HepG2 (cell line): ENCODE measurements at regions not wholly inside any gene's neighbourhood (a gene's known extent, or its start where the extent isn't known, plus 50 kb on each side); places are given as distances from the start of the nearest gene placed in this dataset.

Experiments used
- ATAC-seq: fragments of 200-7000 bp; cut with Tn5 transposase; 3 replicates; pipeline ENCODE4 v1.9.1; 2020; ENCODE audit warnings: mild to moderate bottlenecking, moderate library complexity
- BruUV-seq: library from RNA; stranded (reverse); fragments of 400-500 nt; replicated peaks from 2 replicates; lab custom pipeline; 2021; lab: Mats Ljungman, UMichigan
- CTCF ChIA-PET: fragments of 300-600 bp; formaldehyde crosslinking; extraction: SDS; loops from one replicate; lab custom pipeline; 2021; ENCODE audit warnings: low total read pairs, inconsistent platforms, low intra/inter-chr PET ratio; lab: Yijun Ruan, JAX
- POLR2A ChIA-PET: fragments of 350-600 bp; sonication (Branson Sonifier 250); formaldehyde crosslinking; loops from one replicate; lab custom pipeline; 2020; ENCODE audit warnings: antibody characterized with exemption, inconsistent platforms; lab: Yijun Ruan, JAX
- DNase-seq: peaks from one replicate; pipeline ENCODE4 v3.0.0-alpha.2; 2015; ENCODE audit warnings: low spot score
- FAIRE-seq: peaks from 3 replicates; lab custom pipeline; 2011; peaks lifted over from hg19 to GRCh38; lab: Jason Lieb, UNC
- H2AFZ ChIP-seq: one replicate; pipeline ENCODE4 v1.6.1; 2011; ENCODE audit warnings: low read length, inconsistent platforms
- H3K27ac ChIP-seq: fragments of 300-600 bp; 3 replicates; pipeline ENCODE4 v1.8.0; 2011; ENCODE audit warnings: mixed run types, mild to moderate bottlenecking, mixed read lengths, low read length, inconsistent platforms; ENCODE audit not compliant: insufficient read depth; ENCODE audit errors: extremely low read length
- H3K27me3 ChIP-seq, 2 experiments: fragments of 200-600 bp in 1 of 2; 2 replicates in 1 of 2; 3 replicates in 1 of 2; pipeline versions ENCODE4 v1.6.0 to v1.8.0; 2011; ENCODE audit warnings: low read length in 2 of 2, mild to moderate bottlenecking in 2 of 2, moderate library complexity in 2 of 2, inconsistent platforms in 1 of 2; ENCODE audit not compliant: insufficient read depth in 2 of 2, control insufficient read depth in 1 of 2
- H3K36me3 ChIP-seq, 2 experiments: fragments of 200-600 bp in 1 of 2; replicated peaks in 1 of 2; 2 replicates in 1 of 2; 3 replicates in 1 of 2; pipeline versions ENCODE4 v1.5.1 to v1.8.0; 2011; ENCODE audit warnings: low read length in 2 of 2, inconsistent platforms in 1 of 2; ENCODE audit not compliant: insufficient read depth in 2 of 2, control insufficient read depth in 1 of 2
- H3K4me1 ChIP-seq: 2 replicates; pipeline ENCODE4 v1.5.1; 2012; ENCODE audit warnings: low read length, inconsistent platforms; ENCODE audit not compliant: insufficient read depth
- H3K4me2 ChIP-seq: 2 replicates; pipeline ENCODE4 v1.6.0; 2011; ENCODE audit warnings: low read depth, low read length, inconsistent platforms
- H3K4me3 ChIP-seq, 3 experiments: fragments of 200-600 bp in 1 of 3; sonication (generic), shearing (Covaris generic) in 1 of 3; replicated peaks in 1 of 3; 2 replicates each; pipeline ENCODE4 v1.5.1; 2011 to 2016; ENCODE audit warnings: low read length in 3 of 3, inconsistent platforms in 2 of 3, low read depth in 2 of 3, mild to moderate bottlenecking in 2 of 3, control low read depth in 1 of 3, mixed read lengths in 1 of 3; ENCODE audit not compliant: insufficient read depth in 1 of 3
- H3K79me2 ChIP-seq: one replicate; pipeline ENCODE4 v1.6.1; 2011; ENCODE audit warnings: low read length, inconsistent platforms; ENCODE audit not compliant: insufficient read depth
- H3K9ac ChIP-seq: 2 replicates; pipeline ENCODE4 v1.6.0; 2011; ENCODE audit warnings: mild to moderate bottlenecking, low read depth, low read length, inconsistent platforms; ENCODE audit not compliant: insufficient read depth
- H3K9me3 ChIP-seq: 2 replicates; pipeline ENCODE4 v1.5.1; 2012; ENCODE audit warnings: mild to moderate bottlenecking, low read length
- H4K20me1 ChIP-seq: 2 replicates; pipeline ENCODE4 v1.6.0; 2011; ENCODE audit warnings: inconsistent platforms, mild to moderate bottlenecking, low read length, moderate library complexity; ENCODE audit not compliant: insufficient read depth
- CHCHD3 ChIP-seq: sonication (generic); formaldehyde crosslinking; IDR thresholded peaks from 2 replicates; pipeline ENCODE4 v1.8.0; 2022; ENCODE audit warnings: mild to moderate bottlenecking, missing genetic modification reagents, moderate library complexity
- ESRRA ChIP-seq: sonication (generic); formaldehyde crosslinking; IDR thresholded peaks from 2 replicates; pipeline ENCODE4 v1.5.1; 2020; ENCODE audit warnings: mild to moderate bottlenecking, low read depth, missing genetic modification reagents
- GMEB2 ChIP-seq: IDR thresholded peaks from 2 replicates; pipeline ENCODE4 v1.6.1; 2016; ENCODE audit warnings: missing biosample characterization, missing genetic modification reagents, low read depth
- KDM1A ChIP-seq: IDR thresholded peaks from 2 replicates; pipeline ENCODE4 v1.6.1; 2016; ENCODE audit warnings: missing compliant biosample characterization
- LRRFIP1 ChIP-seq: sonication (generic); formaldehyde crosslinking; conservative IDR thresholded peaks from 2 replicates; pipeline ENCODE4 v1.4.0; 2020; ENCODE audit warnings: missing genetic modification reagents
- MATR3 ChIP-seq: sonication (generic); formaldehyde crosslinking; IDR thresholded peaks from 2 replicates; pipeline ENCODE4 v1.4.0; 2020; ENCODE audit warnings: missing genetic modification reagents
- NFRKB ChIP-seq: fragments of 450-650 bp; IDR thresholded peaks from 2 replicates; pipeline ENCODE4 v1.6.1; 2017
- TFE3 ChIP-seq: IDR thresholded peaks from 2 replicates; pipeline ENCODE4 v1.6.1; 2016
- ZBTB1 ChIP-seq: sonication (generic); formaldehyde crosslinking; IDR thresholded peaks from 2 replicates; pipeline ENCODE4 v1.4.0; 2020; ENCODE audit warnings: missing genetic modification reagents, borderline replicate concordance
- ZNF260 ChIP-seq: sonication (generic); formaldehyde crosslinking; IDR thresholded peaks from 2 replicates; pipeline ENCODE4 v1.4.0; 2020; ENCODE audit warnings: missing genetic modification reagents, low read depth, mild to moderate bottlenecking, borderline replicate concordance
- ZNF333 ChIP-seq: sonication (generic); formaldehyde crosslinking; IDR thresholded peaks from 2 replicates; pipeline ENCODE4 v1.4.0; 2020; ENCODE audit warnings: mild to moderate bottlenecking, missing genetic modification reagents, borderline replicate concordance
- ZNF766 ChIP-seq: sonication (generic); formaldehyde crosslinking; IDR thresholded peaks from 2 replicates; pipeline ENCODE4 v1.5.0; 2020; ENCODE audit warnings: missing genetic modification reagents, borderline replicate concordance
- WGBS: methylation state at CpG from one replicate; pipeline ENCODE4 v1.1.6; 2017; ENCODE audit warnings: low lambda C conversion rate; 5-methylcytosine and 5-hydroxymethylcytosine counted together
- in situ Hi-C: cut with HindIII; loops from 2 replicates; pipeline ENCODE4 v1.10.0; 2017; ENCODE audit warnings: low pct_unique_long_range_greater_than_20kb; ENCODE audit not compliant: extremely low pct_ligation_motif_present
- intact Hi-C: fragments of 100-400 bp; cut with micrococcal nuclease; formaldehyde crosslinking; loops from one replicate; pipeline ENCODE4 v1.10.0; 2022; ENCODE audit not compliant: unreplicated experiment

GRCh38 chr12:91601054-91601453 is 418.4 kb upstream of the DCN start (continued):
- TF ChIP-seq LRRFIP1 (CRISPR knock-in tag) (no peak), KDM1A (no peak), GMEB2 (no peak)

GRCh38 chr12:91594715-91595114 is 412.1 kb upstream of the DCN start:
- ChIA-PET POLR2A (no interaction called here), CTCF (no interaction called here)
- no TSS peak for BruUV-seq
- in situ Hi-C loops (no loop called here), intact Hi-C loops (no loop called here)
- no peak for ATAC-seq
- Histone ChIP-seq H4K20me1 (no peaks in the 10 kb centered on the region), H3K9ac (no peak overlapping the region), H3K36me3 (no peaks in the 10 kb centered on the region), H3K27ac (no peak overlapping the region), H3K27me3 (no peaks in the 10 kb centered on the region), H3K4me2 (no peak overlapping the region), H3K79me2 (no peaks in the 10 kb centered on the region), H2AFZ (no peak overlapping the region), H3K4me3 (no peak overlapping the region), H3K9me3 (no peaks in the 10 kb centered on the region), H3K4me1 (no peaks in the 10 kb centered on the region)
- no peak for FAIRE-seq
- no peak for DNase-seq
- WGBS = 0% methylated on average over 1 of the region's 1 CpG
- no peak for TF ChIP-seq ZNF333
- no peak for TF ChIP-seq MATR3
- TF ChIP-seq NFRKB = no peak
- no peak for TF ChIP-seq ZNF766 (CRISPR knock-in tag)
- TF ChIP-seq ESRRA (CRISPR knock-in tag) = no peak
- no peak for TF ChIP-seq ZBTB1 (CRISPR knock-in tag)
- TF ChIP-seq TFE3 (CRISPR knock-in tag) = no peak
- TF ChIP-seq CHCHD3 (CRISPR knock-in tag) = no peak
- no peak for TF ChIP-seq ZNF260 (CRISPR knock-in tag)
